GM23338 (cell line): ENCODE measurements at regions not wholly inside any gene's neighbourhood (a gene's known extent, or its start where the extent isn't known, plus 50 kb on each side); places are given as distances from the start of the nearest gene placed in this dataset.

Source experiments
- ATAC-seq: fragments of 200-7000 bp; cut with Tn5 transposase; 3 replicates; pipeline ENCODE4 v1.9.1; 2020
- DNase-seq: peaks from one replicate; pipeline ENCODE4 v3.0.0-alpha.2; 2015; ENCODE audit warnings: low spot score
- H2AFZ ChIP-seq: fragments of 200-600 bp; sonication (generic); 2 replicates; pipeline ENCODE4 v1.8.0; 2016; ENCODE audit warnings: antibody characterized with exemption, mild to moderate bottlenecking, moderate library complexity
- H3F3A ChIP-seq: fragments of 200-600 bp; sonication (generic); replicated peaks from 2 replicates; pipeline ENCODE4 v1.8.0; 2017; ENCODE audit warnings: antibody characterized with exemption, mixed run types, low read depth
- H3K27ac ChIP-seq: fragments of 200-600 bp; sonication (generic); 2 replicates; pipeline ENCODE4 v1.6.1; 2016; ENCODE audit warnings: low read depth
- H3K27me3 ChIP-seq: fragments of 200-600 bp; sonication (generic); 2 replicates; pipeline ENCODE4 v1.8.0; 2016; ENCODE audit warnings: mild to moderate bottlenecking, mixed run types, moderate library complexity; ENCODE audit not compliant: insufficient read depth
- H3K36me3 ChIP-seq: fragments of 200-600 bp; sonication (generic); 2 replicates; pipeline ENCODE4 v1.8.0; 2016; ENCODE audit warnings: mild to moderate bottlenecking; ENCODE audit not compliant: insufficient read depth
- H3K4me1 ChIP-seq: fragments of 200-600 bp; sonication (generic); 2 replicates; pipeline ENCODE4 v1.8.0; 2016; ENCODE audit warnings: mild to moderate bottlenecking, moderate library complexity; ENCODE audit not compliant: insufficient read depth
- H3K4me2 ChIP-seq: fragments of 200-600 bp; sonication (generic); 2 replicates; pipeline ENCODE4 v1.7.1; 2017; ENCODE audit warnings: mixed run types
- H3K4me3 ChIP-seq: fragments of 200-600 bp; sonication (generic); 2 replicates; pipeline ENCODE4 v1.6.1; 2016; ENCODE audit warnings: mixed run types
- H3K79me2 ChIP-seq: fragments of 200-600 bp; sonication (generic); replicated peaks from 2 replicates; pipeline ENCODE4 v1.8.0; 2017; ENCODE audit warnings: mild to moderate bottlenecking; ENCODE audit not compliant: insufficient read depth
- H3K9me2 ChIP-seq: fragments of 200-600 bp; sonication (generic); 2 replicates; pipeline ENCODE4 v1.8.0; 2017; ENCODE audit not compliant: insufficient read depth
- H4K20me1 ChIP-seq: fragments of 200-600 bp; sonication (generic); replicated peaks from 2 replicates; pipeline ENCODE4 v1.8.0; 2017; ENCODE audit warnings: mild to moderate bottlenecking; ENCODE audit not compliant: insufficient read depth
- H3K27ac Mint-ChIP-seq: 2 replicates; pipeline ENCODE4 v1.8.0; 2020; ENCODE audit warnings: inconsistent platforms, mild to moderate bottlenecking, moderate library complexity, mixed read lengths
- H3K27me3 Mint-ChIP-seq: 3 replicates; pipeline ENCODE4 v1.8.0; 2022; ENCODE audit warnings: low read depth, mild to moderate bottlenecking, moderate library complexity, mixed read lengths, inconsistent platforms; ENCODE audit not compliant: insufficient read depth, poor library complexity
- H3K36me3 Mint-ChIP-seq: 3 replicates; pipeline ENCODE4 v1.8.0; 2021; ENCODE audit warnings: low read depth, mild to moderate bottlenecking, inconsistent platforms, moderate library complexity, mixed read lengths
- H3K4me1 Mint-ChIP-seq: 3 replicates; pipeline ENCODE4 v1.8.0; 2020; ENCODE audit warnings: mild to moderate bottlenecking, inconsistent platforms, mixed read lengths
- H3K4me3 Mint-ChIP-seq: 3 replicates; pipeline ENCODE4 v1.8.0; 2021; ENCODE audit warnings: moderate library complexity, mild to moderate bottlenecking, inconsistent platforms, mixed read lengths
- H3K9me3 Mint-ChIP-seq: 3 replicates; pipeline ENCODE4 v1.8.0; 2020; ENCODE audit warnings: moderate library complexity, mild to moderate bottlenecking, inconsistent platforms, mixed read lengths
- CREB1 ChIP-seq: fragments of 250-450 bp; sonication (Bioruptor Pico); IDR thresholded peaks from 2 replicates; pipeline ENCODE4 v1.5.0; 2020; ENCODE audit warnings: low read depth, mild to moderate bottlenecking, moderate library complexity
- EZH2 ChIP-seq: fragments of 200-600 bp; sonication (generic); IDR thresholded peaks from one replicate; pipeline ENCODE4 v1.8.0; 2017; ENCODE audit warnings: antibody characterized with exemption, mild to moderate bottlenecking, low read depth; ENCODE audit not compliant: unreplicated experiment
- EZH2phosphoT487 ChIP-seq: fragments of 200-600 bp; sonication (generic); IDR thresholded peaks from one replicate; pipeline ENCODE4 v1.8.1; 2018; ENCODE audit warnings: antibody characterized with exemption; ENCODE audit not compliant: unreplicated experiment
- JUNB ChIP-seq: IDR thresholded peaks from one replicate; pipeline ENCODE4 v1.6.1; 2016; ENCODE audit warnings: antibody characterized with exemption; ENCODE audit not compliant: unreplicated experiment
- NANOG ChIP-seq: IDR thresholded peaks from 2 replicates; pipeline ENCODE4 v1.6.1; 2016; ENCODE audit warnings: antibody characterized with exemption, borderline replicate concordance
- POLR2AphosphoS5 ChIP-seq: IDR thresholded peaks from 2 replicates; pipeline ENCODE4 v1.6.1; 2016; ENCODE audit warnings: antibody characterized with exemption, low read depth
- STAT1 ChIP-seq: IDR thresholded peaks from one replicate; pipeline ENCODE4 v1.6.1; 2016; ENCODE audit warnings: antibody characterized with exemption; ENCODE audit not compliant: unreplicated experiment
- ZNF114 ChIP-seq: fragments of 250-450 bp; sonication (Bioruptor Pico); IDR thresholded peaks from 2 replicates; pipeline ENCODE4 v1.5.0; 2020; ENCODE audit warnings: mild to moderate bottlenecking, moderate library complexity
- ZNF331 ChIP-seq: fragments of 250-450 bp; sonication (Bioruptor Pico); IDR thresholded peaks from 2 replicates; pipeline ENCODE4 v1.5.0; 2020; ENCODE audit warnings: low read depth, mild to moderate bottlenecking, moderate library complexity
- TF ChIP-seq, protein P1 (sequence below): IDR thresholded peaks from one replicate; pipeline ENCODE4 v1.6.1; 2018; ENCODE audit warnings: antibody characterized with exemption; ENCODE audit not compliant: unreplicated experiment
- TF ChIP-seq, protein P2 (sequence below): IDR thresholded peaks from 2 replicates; pipeline ENCODE4 v1.6.1; 2016; ENCODE audit warnings: antibody characterized with exemption
- TF ChIP-seq, protein P3 (sequence below), 2 experiments: fragments of 200-600 bp in 1 of 2; sonication (generic) in 1 of 2; conservative IDR thresholded peaks; 2 replicates each; pipeline versions ENCODE4 v1.5.1 to v1.6.1; 2016 to 2017; ENCODE audit warnings: antibody characterized with exemption in 2 of 2, low read depth in 2 of 2, mild to moderate bottlenecking in 2 of 2, moderate library complexity in 1 of 2
- TF ChIP-seq, protein P4 (sequence below): fragments of 250-450 bp; sonication (Bioruptor Pico); IDR thresholded peaks from 2 replicates; pipeline ENCODE4 v1.5.0; 2020; ENCODE audit warnings: mild to moderate bottlenecking, moderate library complexity

DNA sequence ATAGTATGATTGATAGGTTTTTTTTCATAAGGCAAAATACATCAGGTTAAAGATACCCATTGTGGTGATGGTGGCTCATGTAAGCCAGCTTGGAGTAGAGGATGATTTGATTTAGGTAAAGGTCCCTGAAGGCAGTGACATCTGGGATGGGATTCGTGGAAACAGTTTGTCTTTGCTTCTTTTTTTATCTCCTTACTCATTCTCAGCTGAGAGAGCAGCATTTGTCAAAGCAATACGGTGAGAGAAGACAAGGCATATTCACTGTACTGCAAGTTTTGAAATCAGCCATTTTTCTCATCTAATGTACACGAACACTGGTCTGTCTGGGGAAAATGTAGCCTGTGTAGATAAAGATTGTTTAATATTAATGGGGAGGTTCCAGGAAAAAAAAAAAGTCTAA lies 749.1 kb downstream of the SQOR start:
- 0 out of 2 replicates have a peak, but pooled peaks cover 9% of the 10 kb centered on the region for H3K9me2 ChIP-seq
- H3K4me1 ChIP-seq: no peaks in the 10 kb centered on the region
- no peaks in the 10 kb centered on the region for H4K20me1 ChIP-seq
- TF ChIP-seq EZH2phosphoT487 (no peak), CREB1 (CRISPR knock-in tag) (no peak), JUNB (no peak), NANOG (no peak), STAT1 (no peak), ZNF114 (CRISPR knock-in tag) (no peak), EZH2 (no peak), ZNF331 (no peak), POLR2AphosphoS5 (no peak)
- TF ChIP-seq, protein P1, sequence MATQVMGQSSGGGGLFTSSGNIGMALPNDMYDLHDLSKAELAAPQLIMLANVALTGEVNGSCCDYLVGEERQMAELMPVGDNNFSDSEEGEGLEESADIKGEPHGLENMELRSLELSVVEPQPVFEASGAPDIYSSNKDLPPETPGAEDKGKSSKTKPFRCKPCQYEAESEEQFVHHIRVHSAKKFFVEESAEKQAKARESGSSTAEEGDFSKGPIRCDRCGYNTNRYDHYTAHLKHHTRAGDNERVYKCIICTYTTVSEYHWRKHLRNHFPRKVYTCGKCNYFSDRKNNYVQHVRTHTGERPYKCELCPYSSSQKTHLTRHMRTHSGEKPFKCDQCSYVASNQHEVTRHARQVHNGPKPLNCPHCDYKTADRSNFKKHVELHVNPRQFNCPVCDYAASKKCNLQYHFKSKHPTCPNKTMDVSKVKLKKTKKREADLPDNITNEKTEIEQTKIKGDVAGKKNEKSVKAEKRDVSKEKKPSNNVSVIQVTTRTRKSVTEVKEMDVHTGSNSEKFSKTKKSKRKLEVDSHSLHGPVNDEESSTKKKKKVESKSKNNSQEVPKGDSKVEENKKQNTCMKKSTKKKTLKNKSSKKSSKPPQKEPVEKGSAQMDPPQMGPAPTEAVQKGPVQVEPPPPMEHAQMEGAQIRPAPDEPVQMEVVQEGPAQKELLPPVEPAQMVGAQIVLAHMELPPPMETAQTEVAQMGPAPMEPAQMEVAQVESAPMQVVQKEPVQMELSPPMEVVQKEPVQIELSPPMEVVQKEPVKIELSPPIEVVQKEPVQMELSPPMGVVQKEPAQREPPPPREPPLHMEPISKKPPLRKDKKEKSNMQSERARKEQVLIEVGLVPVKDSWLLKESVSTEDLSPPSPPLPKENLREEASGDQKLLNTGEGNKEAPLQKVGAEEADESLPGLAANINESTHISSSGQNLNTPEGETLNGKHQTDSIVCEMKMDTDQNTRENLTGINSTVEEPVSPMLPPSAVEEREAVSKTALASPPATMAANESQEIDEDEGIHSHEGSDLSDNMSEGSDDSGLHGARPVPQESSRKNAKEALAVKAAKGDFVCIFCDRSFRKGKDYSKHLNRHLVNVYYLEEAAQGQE: no peak
- TF ChIP-seq, protein P2, sequence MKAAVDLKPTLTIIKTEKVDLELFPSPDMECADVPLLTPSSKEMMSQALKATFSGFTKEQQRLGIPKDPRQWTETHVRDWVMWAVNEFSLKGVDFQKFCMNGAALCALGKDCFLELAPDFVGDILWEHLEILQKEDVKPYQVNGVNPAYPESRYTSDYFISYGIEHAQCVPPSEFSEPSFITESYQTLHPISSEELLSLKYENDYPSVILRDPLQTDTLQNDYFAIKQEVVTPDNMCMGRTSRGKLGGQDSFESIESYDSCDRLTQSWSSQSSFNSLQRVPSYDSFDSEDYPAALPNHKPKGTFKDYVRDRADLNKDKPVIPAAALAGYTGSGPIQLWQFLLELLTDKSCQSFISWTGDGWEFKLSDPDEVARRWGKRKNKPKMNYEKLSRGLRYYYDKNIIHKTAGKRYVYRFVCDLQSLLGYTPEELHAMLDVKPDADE: no peak
- TF ChIP-seq, protein P3, sequence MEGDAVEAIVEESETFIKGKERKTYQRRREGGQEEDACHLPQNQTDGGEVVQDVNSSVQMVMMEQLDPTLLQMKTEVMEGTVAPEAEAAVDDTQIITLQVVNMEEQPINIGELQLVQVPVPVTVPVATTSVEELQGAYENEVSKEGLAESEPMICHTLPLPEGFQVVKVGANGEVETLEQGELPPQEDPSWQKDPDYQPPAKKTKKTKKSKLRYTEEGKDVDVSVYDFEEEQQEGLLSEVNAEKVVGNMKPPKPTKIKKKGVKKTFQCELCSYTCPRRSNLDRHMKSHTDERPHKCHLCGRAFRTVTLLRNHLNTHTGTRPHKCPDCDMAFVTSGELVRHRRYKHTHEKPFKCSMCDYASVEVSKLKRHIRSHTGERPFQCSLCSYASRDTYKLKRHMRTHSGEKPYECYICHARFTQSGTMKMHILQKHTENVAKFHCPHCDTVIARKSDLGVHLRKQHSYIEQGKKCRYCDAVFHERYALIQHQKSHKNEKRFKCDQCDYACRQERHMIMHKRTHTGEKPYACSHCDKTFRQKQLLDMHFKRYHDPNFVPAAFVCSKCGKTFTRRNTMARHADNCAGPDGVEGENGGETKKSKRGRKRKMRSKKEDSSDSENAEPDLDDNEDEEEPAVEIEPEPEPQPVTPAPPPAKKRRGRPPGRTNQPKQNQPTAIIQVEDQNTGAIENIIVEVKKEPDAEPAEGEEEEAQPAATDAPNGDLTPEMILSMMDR (conservative IDR thresholded peaks at IDR 0.05; ENCODE audit: low read depth in 2 of 2): no peak
- TF ChIP-seq, protein P4, sequence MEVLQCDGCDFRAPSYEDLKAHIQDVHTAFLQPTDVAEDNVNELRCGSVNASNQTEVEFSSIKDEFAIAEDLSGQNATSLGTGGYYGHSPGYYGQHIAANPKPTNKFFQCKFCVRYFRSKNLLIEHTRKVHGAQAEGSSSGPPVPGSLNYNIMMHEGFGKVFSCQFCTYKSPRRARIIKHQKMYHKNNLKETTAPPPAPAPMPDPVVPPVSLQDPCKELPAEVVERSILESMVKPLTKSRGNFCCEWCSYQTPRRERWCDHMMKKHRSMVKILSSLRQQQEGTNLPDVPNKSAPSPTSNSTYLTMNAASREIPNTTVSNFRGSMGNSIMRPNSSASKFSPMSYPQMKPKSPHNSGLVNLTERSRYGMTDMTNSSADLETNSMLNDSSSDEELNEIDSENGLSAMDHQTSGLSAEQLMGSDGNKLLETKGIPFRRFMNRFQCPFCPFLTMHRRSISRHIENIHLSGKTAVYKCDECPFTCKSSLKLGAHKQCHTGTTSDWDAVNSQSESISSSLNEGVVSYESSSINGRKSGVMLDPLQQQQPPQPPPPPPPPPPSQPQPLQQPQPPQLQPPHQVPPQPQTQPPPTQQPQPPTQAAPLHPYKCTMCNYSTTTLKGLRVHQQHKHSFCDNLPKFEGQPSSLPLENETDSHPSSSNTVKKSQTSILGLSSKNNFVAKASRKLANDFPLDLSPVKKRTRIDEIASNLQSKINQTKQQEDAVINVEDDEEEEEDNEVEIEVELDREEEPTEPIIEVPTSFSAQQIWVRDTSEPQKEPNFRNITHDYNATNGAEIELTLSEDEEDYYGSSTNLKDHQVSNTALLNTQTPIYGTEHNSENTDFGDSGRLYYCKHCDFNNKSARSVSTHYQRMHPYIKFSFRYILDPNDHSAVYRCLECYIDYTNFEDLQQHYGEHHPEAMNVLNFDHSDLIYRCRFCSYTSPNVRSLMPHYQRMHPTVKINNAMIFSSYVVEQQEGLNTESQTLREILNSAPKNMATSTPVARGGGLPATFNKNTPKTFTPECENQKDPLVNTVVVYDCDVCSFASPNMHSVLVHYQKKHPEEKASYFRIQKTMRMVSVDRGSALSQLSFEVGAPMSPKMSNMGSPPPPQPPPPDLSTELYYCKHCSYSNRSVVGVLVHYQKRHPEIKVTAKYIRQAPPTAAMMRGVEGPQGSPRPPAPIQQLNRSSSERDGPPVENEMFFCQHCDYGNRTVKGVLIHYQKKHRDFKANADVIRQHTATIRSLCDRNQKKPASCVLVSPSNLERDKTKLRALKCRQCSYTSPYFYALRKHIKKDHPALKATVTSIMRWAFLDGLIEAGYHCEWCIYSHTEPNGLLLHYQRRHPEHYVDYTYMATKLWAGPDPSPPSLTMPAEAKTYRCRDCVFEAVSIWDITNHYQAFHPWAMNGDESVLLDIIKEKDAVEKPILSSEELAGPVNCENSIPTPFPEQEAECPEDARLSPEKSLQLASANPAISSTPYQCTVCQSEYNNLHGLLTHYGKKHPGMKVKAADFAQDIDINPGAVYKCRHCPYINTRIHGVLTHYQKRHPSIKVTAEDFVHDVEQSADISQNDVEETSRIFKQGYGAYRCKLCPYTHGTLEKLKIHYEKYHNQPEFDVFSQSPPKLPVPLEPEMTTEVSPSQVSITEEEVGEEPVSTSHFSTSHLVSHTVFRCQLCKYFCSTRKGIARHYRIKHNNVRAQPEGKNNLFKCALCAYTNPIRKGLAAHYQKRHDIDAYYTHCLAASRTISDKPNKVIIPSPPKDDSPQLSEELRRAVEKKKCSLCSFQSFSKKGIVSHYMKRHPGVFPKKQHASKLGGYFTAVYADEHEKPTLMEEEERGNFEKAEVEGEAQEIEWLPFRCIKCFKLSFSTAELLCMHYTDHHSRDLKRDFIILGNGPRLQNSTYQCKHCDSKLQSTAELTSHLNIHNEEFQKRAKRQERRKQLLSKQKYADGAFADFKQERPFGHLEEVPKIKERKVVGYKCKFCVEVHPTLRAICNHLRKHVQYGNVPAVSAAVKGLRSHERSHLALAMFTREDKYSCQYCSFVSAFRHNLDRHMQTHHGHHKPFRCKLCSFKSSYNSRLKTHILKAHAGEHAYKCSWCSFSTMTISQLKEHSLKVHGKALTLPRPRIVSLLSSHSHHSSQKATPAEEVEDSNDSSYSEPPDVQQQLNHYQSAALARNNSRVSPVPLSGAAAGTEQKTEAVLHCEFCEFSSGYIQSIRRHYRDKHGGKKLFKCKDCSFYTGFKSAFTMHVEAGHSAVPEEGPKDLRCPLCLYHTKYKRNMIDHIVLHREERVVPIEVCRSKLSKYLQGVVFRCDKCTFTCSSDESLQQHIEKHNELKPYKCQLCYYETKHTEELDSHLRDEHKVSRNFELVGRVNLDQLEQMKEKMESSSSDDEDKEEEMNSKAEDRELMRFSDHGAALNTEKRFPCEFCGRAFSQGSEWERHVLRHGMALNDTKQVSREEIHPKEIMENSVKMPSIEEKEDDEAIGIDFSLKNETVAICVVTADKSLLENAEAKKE (CRISPR knock-in tag): no peak
- no peak overlapping the region for H3K27ac ChIP-seq
- H2AFZ ChIP-seq: no peak overlapping the region
- Mint-ChIP-seq H3K27me3 (no peaks in the 10 kb centered on the region), H3K27ac (no peak overlapping the region), H3K4me1 (no peaks in the 10 kb centered on the region), H3K4me3 (no peak overlapping the region), H3K9me3 (peaks cover 45% of the 10 kb centered on the region), H3K36me3 (no peaks in the 10 kb centered on the region; the same call in 2 of the 3 replicates)
- H3K27me3 ChIP-seq: no peaks in the 10 kb centered on the region
- no peak overlapping the region for H3K4me2 ChIP-seq
- DNase-seq (no peak), ATAC-seq (no peak)
- no peaks in the 10 kb centered on the region for H3K36me3 ChIP-seq
- H3F3A ChIP-seq: no peaks in the 10 kb centered on the region
- no peaks in the 10 kb centered on the region for H3K79me2 ChIP-seq
- H3K4me3 ChIP-seq: no peak overlapping the region
